PC-9 (cell line): ENCODE measurements at regions not wholly inside any gene's neighbourhood (a gene's known extent, or its start where the extent isn't known, plus 50 kb on each side); places are given as distances from the start of the nearest gene placed in this dataset.

ENCODE experiments used
- BruUV-seq: library from RNA; stranded (reverse); fragments of 400-500 nt; replicated peaks from 2 replicates; lab custom pipeline; 2021; lab: Mats Ljungman, UMichigan
- CTCF ChIA-PET: fragments of 300-600 bp; sonication (Branson Sonifier 250); formaldehyde crosslinking; loops from one replicate; lab custom pipeline; 2022; ENCODE audit warnings: antibody characterized with exemption; lab: Charles Lee
- POLR2A ChIA-PET: fragments of 300-600 bp; sonication (Branson Sonifier 250); formaldehyde crosslinking; loops from one replicate; lab custom pipeline; 2022; ENCODE audit warnings: antibody characterized with exemption; ENCODE audit not compliant: unreplicated experiment; lab: Charles Lee
- DNase-seq, 2 experiments: peaks; one replicate each; pipeline versions ENCODE4 v3.0.0 to v3.0.0-alpha.2; 2015 to 2022; ENCODE audit warnings: mixed read lengths in 1 of 2
- H2AFZ ChIP-seq: fragments of 200-600 bp; sonication (generic); 2 replicates; pipeline ENCODE4 v1.8.1; 2017; ENCODE audit warnings: antibody characterized with exemption
- H3F3A ChIP-seq: fragments of 200-600 bp; sonication (generic); 2 replicates; pipeline ENCODE4 v1.8.1; 2017; ENCODE audit warnings: antibody characterized with exemption, mild to moderate bottlenecking, low read depth; ENCODE audit not compliant: insufficient read depth
- H3K27ac ChIP-seq: fragments of 200-600 bp; sonication (generic); 2 replicates; pipeline ENCODE4 v1.6.1; 2016; ENCODE audit warnings: mixed run types
- H3K27me3 ChIP-seq: fragments of 200-600 bp; sonication (generic); 2 replicates; pipeline ENCODE4 v1.6.1; 2016; ENCODE audit warnings: low read depth, mixed run types; ENCODE audit not compliant: insufficient read depth
- H3K36me3 ChIP-seq: fragments of 200-600 bp; sonication (generic); 2 replicates; pipeline ENCODE4 v1.6.1; 2016; ENCODE audit warnings: low read depth, mixed run types
- H3K4me1 ChIP-seq: fragments of 200-600 bp; sonication (generic); replicated peaks from 2 replicates; pipeline ENCODE4 v1.6.1; 2016; ENCODE audit warnings: mixed run types; ENCODE audit not compliant: insufficient read depth
- H3K4me2 ChIP-seq: fragments of 200-600 bp; sonication (generic); 2 replicates; pipeline ENCODE4 v1.6.1; 2017; ENCODE audit warnings: mixed run types
- H3K4me3 ChIP-seq: fragments of 200-600 bp; sonication (generic); 2 replicates; pipeline ENCODE4 v1.6.1; 2016; ENCODE audit warnings: mixed run types
- H3K79me2 ChIP-seq: fragments of 200-600 bp; sonication (generic); 2 replicates; pipeline ENCODE4 v1.6.1; 2017; ENCODE audit warnings: low read depth, mixed run types
- H3K9me2 ChIP-seq: fragments of 200-600 bp; sonication (generic); 2 replicates; pipeline ENCODE4 v1.8.1; 2017; ENCODE audit warnings: mild to moderate bottlenecking; ENCODE audit not compliant: insufficient read depth
- H3K9me3 ChIP-seq: fragments of 200-600 bp; sonication (generic); 2 replicates; pipeline ENCODE4 v1.8.1; 2016; ENCODE audit warnings: low read depth; ENCODE audit not compliant: insufficient read depth
- H4K20me1 ChIP-seq: fragments of 200-600 bp; sonication (generic); 2 replicates; pipeline ENCODE4 v1.8.1; 2017; ENCODE audit not compliant: insufficient read depth
- EZH2 ChIP-seq: fragments of 200-600 bp; sonication (generic); IDR thresholded peaks from 2 replicates; pipeline ENCODE4 v1.8.0; 2017; ENCODE audit warnings: antibody characterized with exemption, low read depth
- intact Hi-C: fragments of 100-400 bp; cut with micrococcal nuclease; formaldehyde crosslinking; loops from one replicate; pipeline ENCODE4 v1.10.0; 2022; ENCODE audit not compliant: unreplicated experiment
- TF ChIP-seq, protein P1 (sequence below): fragments of 200-600 bp; sonication (generic); conservative IDR thresholded peaks from 2 replicates; pipeline ENCODE4 v1.6.1; 2017; ENCODE audit warnings: mixed run types, antibody characterized with exemption, mild to moderate bottlenecking, moderate library complexity

DNA sequence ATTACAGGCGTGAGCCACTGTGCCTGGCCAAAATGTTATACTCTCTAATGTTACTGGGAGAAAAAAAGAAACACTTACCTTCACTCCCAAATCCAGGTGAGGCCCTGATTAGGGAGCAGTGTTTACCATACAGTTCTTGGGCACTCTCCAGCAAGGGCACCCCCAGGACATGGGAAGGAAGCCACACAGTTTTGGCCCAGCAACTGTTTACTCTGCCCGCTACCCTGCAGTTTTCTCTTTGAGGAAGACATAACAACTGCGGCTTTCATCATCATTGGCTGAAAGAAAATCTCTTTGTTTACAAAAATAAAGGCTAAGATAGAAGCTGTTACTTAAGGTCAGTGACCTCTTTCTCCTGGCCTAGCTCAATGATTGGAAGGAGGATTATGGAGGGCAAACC, 145.5 kb upstream of the DUSP21 start:
- ChIA-PET CTCF (no interaction called here), POLR2A (no interaction called here)
- H3K4me1 ChIP-seq, result no peaks in the 10 kb centered on the region
- H2AFZ ChIP-seq, result no peak overlapping the region
- no peaks in the 10 kb centered on the region for H3K9me3 ChIP-seq
- H3K4me2 ChIP-seq, result no peak overlapping the region
- no peaks in the 10 kb centered on the region for H3F3A ChIP-seq
- DNase-seq, result no peak
- BruUV-seq, result no TSS peak
- no peaks in the 10 kb centered on the region for H3K27me3 ChIP-seq
- TF ChIP-seq, protein P1, sequence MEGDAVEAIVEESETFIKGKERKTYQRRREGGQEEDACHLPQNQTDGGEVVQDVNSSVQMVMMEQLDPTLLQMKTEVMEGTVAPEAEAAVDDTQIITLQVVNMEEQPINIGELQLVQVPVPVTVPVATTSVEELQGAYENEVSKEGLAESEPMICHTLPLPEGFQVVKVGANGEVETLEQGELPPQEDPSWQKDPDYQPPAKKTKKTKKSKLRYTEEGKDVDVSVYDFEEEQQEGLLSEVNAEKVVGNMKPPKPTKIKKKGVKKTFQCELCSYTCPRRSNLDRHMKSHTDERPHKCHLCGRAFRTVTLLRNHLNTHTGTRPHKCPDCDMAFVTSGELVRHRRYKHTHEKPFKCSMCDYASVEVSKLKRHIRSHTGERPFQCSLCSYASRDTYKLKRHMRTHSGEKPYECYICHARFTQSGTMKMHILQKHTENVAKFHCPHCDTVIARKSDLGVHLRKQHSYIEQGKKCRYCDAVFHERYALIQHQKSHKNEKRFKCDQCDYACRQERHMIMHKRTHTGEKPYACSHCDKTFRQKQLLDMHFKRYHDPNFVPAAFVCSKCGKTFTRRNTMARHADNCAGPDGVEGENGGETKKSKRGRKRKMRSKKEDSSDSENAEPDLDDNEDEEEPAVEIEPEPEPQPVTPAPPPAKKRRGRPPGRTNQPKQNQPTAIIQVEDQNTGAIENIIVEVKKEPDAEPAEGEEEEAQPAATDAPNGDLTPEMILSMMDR, result no peak
- TF ChIP-seq EZH2, result no peak
- no peaks in the 10 kb centered on the region for H3K9me2 ChIP-seq
- no peaks in the 10 kb centered on the region for H4K20me1 ChIP-seq
- intact Hi-C loops, result no loop called here
- H3K36me3 ChIP-seq, result no peaks in the 10 kb centered on the region
- no peaks in the 10 kb centered on the region for H3K79me2 ChIP-seq
- H3K27ac ChIP-seq, result no peak overlapping the region
- H3K4me3 ChIP-seq, result no peak overlapping the region

DNA sequence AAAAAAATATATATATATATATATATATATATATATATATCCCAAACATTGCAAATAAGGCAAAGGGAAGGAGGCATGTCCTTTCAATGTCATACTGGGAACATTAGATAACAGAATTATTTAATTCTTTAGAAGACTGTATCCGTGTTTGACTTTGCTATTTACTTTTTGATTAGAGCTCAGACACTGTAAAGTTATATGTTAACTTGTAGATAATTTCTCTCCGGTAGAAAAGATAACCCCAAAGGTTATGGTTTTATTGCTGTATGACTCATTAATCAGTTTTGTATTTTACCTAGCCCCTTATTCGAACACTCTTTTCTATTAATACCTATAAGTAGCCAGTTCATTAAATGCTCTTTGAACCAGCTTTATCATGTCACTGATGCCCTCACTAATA, 150.6 kb upstream of the DUSP21 start:
- no peaks in the 10 kb centered on the region for H3K79me2 ChIP-seq
- intact Hi-C loops, result no loop called here
- no peaks in the 10 kb centered on the region for H4K20me1 ChIP-seq
- POLR2A ChIA-PET, result no interaction called here
- H3K9me3 ChIP-seq, result no peaks in the 10 kb centered on the region
- H3K27ac ChIP-seq, result no peak overlapping the region
- H3K4me1 ChIP-seq, result no peaks in the 10 kb centered on the region
- H3K9me2 ChIP-seq, result no peaks in the 10 kb centered on the region
- no peak overlapping the region for H2AFZ ChIP-seq
- H3K36me3 ChIP-seq, result no peaks in the 10 kb centered on the region
- H3F3A ChIP-seq, result no peaks in the 10 kb centered on the region
- H3K27me3 ChIP-seq, result no peaks in the 10 kb centered on the region
- CTCF ChIA-PET, result no interaction called here
- H3K4me2 ChIP-seq, result no peak overlapping the region
- H3K4me3 ChIP-seq, result no peak overlapping the region
- DNase-seq, result no peak
- no peak for TF ChIP-seq EZH2
- TF ChIP-seq, protein P1, result no peak
- no TSS peak for BruUV-seq

DNA sequence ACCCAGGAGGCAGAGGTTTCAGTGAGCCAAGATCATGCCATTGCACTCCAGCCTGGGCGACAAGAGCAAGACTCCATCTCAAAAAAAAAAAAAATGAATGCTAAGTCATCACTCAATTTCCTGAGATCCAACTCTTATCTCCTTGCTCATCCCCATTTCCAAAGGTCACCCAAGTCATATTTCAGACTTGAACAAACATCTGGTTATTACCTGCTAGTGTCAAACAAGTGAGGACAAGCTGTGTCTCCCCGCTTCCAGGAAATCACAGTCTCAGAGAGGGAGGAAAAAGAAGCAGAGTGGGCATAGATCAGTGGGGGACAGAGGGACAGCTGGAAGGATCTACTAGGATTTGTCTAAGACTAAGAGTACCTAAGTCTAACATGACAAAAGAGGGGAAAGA, 147.5 kb upstream of the FUNDC1 start:
- Histone ChIP-seq H4K20me1 (no peaks in the 10 kb centered on the region), H3K79me2 (no peaks in the 10 kb centered on the region), H3K9me3 (no peaks in the 10 kb centered on the region), H3K36me3 (no peaks in the 10 kb centered on the region), H2AFZ (no peak overlapping the region), H3K4me2 (no peak overlapping the region), H3K27me3 (no peaks in the 10 kb centered on the region), H3K27ac (no peak overlapping the region), H3K9me2 (no peaks in the 10 kb centered on the region), H3K4me1 (no peaks in the 10 kb centered on the region), H3F3A (no peaks in the 10 kb centered on the region), H3K4me3 (no peak overlapping the region)
- intact Hi-C loops, result no loop called here
- no peak for TF ChIP-seq EZH2
- TF ChIP-seq, protein P1, result no peak
- ChIA-PET CTCF (interaction anchor here (0.7 kb wide), 1 partner anchor 1425 kb away, joined by 6 read pairs; no protein-coding TSS in a partner anchor), POLR2A (no interaction called here)
- no TSS peak for BruUV-seq
- no peak for DNase-seq
